ENCODE measurements at regions not wholly inside any gene's neighbourhood (a gene's known extent, or its start where the extent isn't known, plus 50 kb on each side); places are given as distances from the start of the nearest gene placed in this dataset.
"Not testable (repeated sequence)": the region's sequence is repeated elsewhere in the genome, so short reads cannot be mapped to it uniquely, and the experiment has no call there.

DNA sequence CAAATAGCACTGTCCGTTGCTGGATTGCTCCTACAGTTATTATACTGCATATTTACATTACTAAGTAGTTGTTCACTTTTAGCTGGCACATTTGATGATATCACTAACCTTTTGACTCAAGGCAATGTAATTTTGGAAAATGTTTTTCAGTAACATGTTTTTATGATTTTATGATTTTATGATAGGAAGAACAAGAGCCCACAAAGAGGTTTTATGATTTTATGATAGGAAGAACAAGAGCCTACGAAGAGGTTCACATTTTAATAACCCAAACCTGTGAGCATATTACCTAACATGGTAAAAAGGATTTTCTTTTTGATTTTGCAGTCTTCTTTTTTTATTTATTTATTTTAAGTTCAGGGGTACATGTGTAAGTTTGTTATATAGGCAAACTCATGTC is 172.3 kb upstream of the TPM1 start:
- intact Hi-C loops (cut with DNase I) = no loop called here
- Histone ChIP-seq H3K9me3 (no peaks in the 10 kb centered on the region), H3K4me3 (no peak overlapping the region), H3K4me1 (no peaks in the 10 kb centered on the region), H3K36me3 (no peaks in the 10 kb centered on the region), H3K27me3 (no peaks in the 10 kb centered on the region), H3K27ac (no peak overlapping the region)
- DNase-seq (ENCODE audit: extremely low spot score in 2 of 2) = no peak
- TF ChIP-seq POLR2A (IDR thresholded peaks at IDR 0.05) = no peak
- no peak for TF ChIP-seq POLR2AphosphoS5 (IDR thresholded peaks at IDR 0.05; ENCODE audit: insufficient read depth in 1 of 2, low read depth in 1 of 2)

GRCh38 chr15:62870701-62871100 is 171.8 kb upstream of the TPM1 start:
- DNase-seq (ENCODE audit: extremely low spot score in 2 of 2); H3K4me1 ChIP-seq; H3K27me3 ChIP-seq; H3K4me3 ChIP-seq; H3K9me3 ChIP-seq; H3K27ac ChIP-seq; intact Hi-C loops (cut with DNase I); H3K36me3 ChIP-seq: not testable (repeated sequence)

DNA sequence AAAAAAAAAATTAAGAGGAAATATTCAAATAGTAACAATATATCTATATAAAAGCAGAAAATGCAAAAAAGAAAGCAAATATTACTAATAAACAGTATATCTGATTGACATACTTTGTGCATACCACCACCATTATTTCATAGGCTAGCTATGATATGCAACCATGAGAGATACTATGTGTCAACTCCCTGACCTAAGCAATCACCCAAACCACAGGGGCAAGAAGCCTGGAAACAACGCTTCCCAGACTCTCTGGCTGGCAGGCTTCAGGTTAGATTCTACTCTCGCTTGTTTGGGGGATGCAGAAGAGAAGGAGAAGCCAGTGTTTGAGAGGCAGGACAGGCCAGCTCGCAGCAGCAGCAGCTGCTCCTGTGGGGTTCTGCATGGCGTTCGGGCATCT is 169.3 kb upstream of the TPM1 start:
- TF ChIP-seq POLR2AphosphoS5 (IDR thresholded peaks at IDR 0.05; ENCODE audit: insufficient read depth in 1 of 2, low read depth in 1 of 2) (no peak), CTCF (IDR thresholded peaks at IDR 0.05) (no peak), POLR2A (IDR thresholded peaks at IDR 0.05) (no peak)
- no peak overlapping the region for H3K27ac ChIP-seq
- no peaks in the 10 kb centered on the region for H3K4me1 ChIP-seq

DNA sequence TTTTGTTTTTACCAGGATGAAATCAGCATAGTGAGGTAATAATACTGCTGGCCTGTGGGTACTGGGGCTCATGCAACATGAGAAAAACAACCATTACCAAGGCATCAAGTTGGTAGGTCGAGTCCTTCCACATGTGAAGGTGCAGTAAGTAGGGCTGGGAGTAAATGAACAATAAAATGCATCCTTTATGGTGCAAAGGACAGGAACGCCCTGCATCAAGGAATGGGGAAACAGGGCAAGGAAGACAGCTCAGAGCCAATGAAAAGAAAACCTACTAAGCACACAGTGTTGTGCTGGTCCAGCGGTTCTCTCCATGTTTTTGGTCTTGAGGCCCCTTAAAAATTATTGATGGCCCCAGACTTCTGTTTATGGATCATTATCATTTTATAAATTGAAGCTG is 168.5 kb upstream of the TPM1 start:
- no peak for TF ChIP-seq POLR2AphosphoS5 (IDR thresholded peaks at IDR 0.05; ENCODE audit: insufficient read depth in 1 of 2, low read depth in 1 of 2)
- TF ChIP-seq CTCF (IDR thresholded peaks at IDR 0.05) = no peak
- TF ChIP-seq POLR2A (IDR thresholded peaks at IDR 0.05) = no peak
- no peak for DNase-seq (ENCODE audit: extremely low spot score in 2 of 2)
- intact Hi-C loops (cut with DNase I) = no loop called here
- Histone ChIP-seq H3K36me3 (no peaks in the 10 kb centered on the region), H3K4me1 (no peaks in the 10 kb centered on the region), H3K9me3 (no peaks in the 10 kb centered on the region), H3K27ac (no peak overlapping the region), H3K4me3 (no peak overlapping the region), H3K27me3 (no peaks in the 10 kb centered on the region)

More for the DNA sequence above, 169.3 kb upstream of the TPM1 start:
- H3K4me3 ChIP-seq = no peak overlapping the region
- intact Hi-C loops (cut with DNase I) = no loop called here
- no peaks in the 10 kb centered on the region for H3K36me3 ChIP-seq
- no peaks in the 10 kb centered on the region for H3K9me3 ChIP-seq
- DNase-seq (ENCODE audit: extremely low spot score in 2 of 2) = no peak
- H3K27me3 ChIP-seq = no peaks in the 10 kb centered on the region

- H3K4me1 ChIP-seq = no peaks in the 10 kb centered on the region
Observed at GRCh38 chr15:62874959-62875625, 167.5 kb upstream of the TPM1 start.

More at GRCh38 chr15:62874959-62875625, 167.5 kb upstream of the TPM1 start:
- H3K36me3 ChIP-seq = no peaks in the 10 kb centered on the region
- no peak for TF ChIP-seq POLR2A (IDR thresholded peaks at IDR 0.05)
- TF ChIP-seq CTCF (IDR thresholded peaks at IDR 0.05) = no peak
- no peak for TF ChIP-seq POLR2AphosphoS5 (IDR thresholded peaks at IDR 0.05; ENCODE audit: insufficient read depth in 1 of 2, low read depth in 1 of 2)
- intact Hi-C loops (cut with DNase I) = no loop called here
- H3K4me3 ChIP-seq = no peak overlapping the region
- no peak for DNase-seq (ENCODE audit: extremely low spot score in 2 of 2)
- no peak overlapping the region for H3K27ac ChIP-seq
- H3K27me3 ChIP-seq = no peaks in the 10 kb centered on the region
- no peaks in the 10 kb centered on the region for H3K9me3 ChIP-seq
